Keratinocyte (primary cell): ENCODE measurements at regions not wholly inside any gene's neighbourhood (a gene's known extent, or its start where the extent isn't known, plus 50 kb on each side); places are given as distances from the start of the nearest gene placed in this dataset.

Source experiments
- DNase-seq: peaks from one replicate; pipeline ENCODE4 v3.0.0-alpha.2; 2011; ENCODE audit warnings: low read depth, missing footprints, low spot score
- FAIRE-seq: peaks from 2 replicates; lab custom pipeline; 2011; peaks lifted over from hg19 to GRCh38; lab: Jason Lieb, UNC
- H2AFZ ChIP-seq: 2 replicates; pipeline ENCODE4 v1.6.0; 2012; ENCODE audit warnings: low read length, control low read depth, inconsistent platforms; ENCODE audit not compliant: control insufficient read depth
- H3K27ac ChIP-seq: 2 replicates; pipeline ENCODE4 v1.5.1; 2011; ENCODE audit warnings: low read length; ENCODE audit not compliant: control insufficient read depth, insufficient read depth
- H3K27me3 ChIP-seq: 3 replicates; pipeline ENCODE4 v1.6.0; 2011; ENCODE audit warnings: low read length; ENCODE audit not compliant: control insufficient read depth, insufficient read depth; ENCODE audit errors: extremely low read depth
- H3K36me3 ChIP-seq, 2 experiments: 2 replicates in 1 of 2; 3 replicates in 1 of 2; pipeline ENCODE4 v1.5.1; 2011; ENCODE audit warnings: low read length in 2 of 2, mild to moderate bottlenecking in 1 of 2; ENCODE audit not compliant: control insufficient read depth in 2 of 2, insufficient read depth in 2 of 2; ENCODE audit errors: extremely low read depth in 1 of 2
- H3K4me1 ChIP-seq: 3 replicates; pipeline ENCODE4 v1.5.1; 2011; ENCODE audit warnings: low read length; ENCODE audit not compliant: control insufficient read depth, insufficient read depth; ENCODE audit errors: extremely low read depth
- H3K4me2 ChIP-seq: 3 replicates; pipeline ENCODE4 v1.6.0; 2011; ENCODE audit warnings: low read depth, low read length; ENCODE audit not compliant: control insufficient read depth, insufficient read depth; ENCODE audit errors: extremely low read depth
- H3K4me3 ChIP-seq, 3 experiments: fragments of 200-600 bp in 1 of 3; sonication (generic) in 1 of 3; 2 replicates in 2 of 3; 3 replicates in 1 of 3; pipeline ENCODE4 v1.5.1; 2011 to 2016; ENCODE audit warnings: low read length in 3 of 3, mild to moderate bottlenecking in 3 of 3, control low read depth in 2 of 3, inconsistent platforms in 1 of 3, low read depth in 1 of 3, mixed read lengths in 1 of 3, mixed run types in 1 of 3, moderate library complexity in 1 of 3; ENCODE audit not compliant: control insufficient read depth in 2 of 3, insufficient read depth in 2 of 3; ENCODE audit errors: extremely low read depth in 1 of 3
- H3K79me2 ChIP-seq: 2 replicates; pipeline ENCODE4 v1.6.0; 2012; ENCODE audit warnings: low read length; ENCODE audit not compliant: control insufficient read depth, insufficient read depth
- H3K9ac ChIP-seq: 3 replicates; pipeline ENCODE4 v1.6.0; 2011; ENCODE audit warnings: low read length; ENCODE audit not compliant: control insufficient read depth, insufficient read depth; ENCODE audit errors: extremely low read depth
- H3K9me1 ChIP-seq: 3 replicates; pipeline ENCODE4 v1.6.0; 2011; ENCODE audit warnings: low read length; ENCODE audit not compliant: control insufficient read depth, insufficient read depth; ENCODE audit errors: extremely low read depth
- H3K9me3 ChIP-seq: 2 replicates; pipeline ENCODE4 v1.5.1; 2012; ENCODE audit warnings: low read depth, low read length; ENCODE audit not compliant: control insufficient read depth
- H4K20me1 ChIP-seq: 3 replicates; pipeline ENCODE4 v1.6.0; 2011; ENCODE audit warnings: low read length; ENCODE audit not compliant: control insufficient read depth, insufficient read depth; ENCODE audit errors: extremely low read depth
- EZH2 ChIP-seq: IDR thresholded peaks from one replicate; pipeline ENCODE4 v1.6.1; 2012; ENCODE audit warnings: inconsistent platforms, mild to moderate bottlenecking, low read length, moderate library complexity
- dilution Hi-C: fragments of 300-500 bp; cut with MboI; formaldehyde crosslinking; loops from one replicate; pipeline ENCODE4 v1.7.0; 2020; ENCODE audit warnings: low sequenced_read_pairs; ENCODE audit not compliant: extremely low pct_ligation_motif_present
- TF ChIP-seq, protein P1 (sequence below), 3 experiments: IDR thresholded peaks in 1 of 3; conservative IDR thresholded peaks in 1 of 3; optimal IDR thresholded peaks in 1 of 3; 2 replicates in 2 of 3; 3 replicates in 1 of 3; pipeline versions ENCODE3 to v1.5.1; 2011; ENCODE audit warnings: low read length in 3 of 3, mild to moderate bottlenecking in 3 of 3, moderate library complexity in 2 of 3, control low read depth in 1 of 3, inconsistent platforms in 1 of 3; ENCODE audit not compliant: insufficient read depth in 2 of 3; ENCODE audit errors: extremely low read depth in 1 of 3

DNA sequence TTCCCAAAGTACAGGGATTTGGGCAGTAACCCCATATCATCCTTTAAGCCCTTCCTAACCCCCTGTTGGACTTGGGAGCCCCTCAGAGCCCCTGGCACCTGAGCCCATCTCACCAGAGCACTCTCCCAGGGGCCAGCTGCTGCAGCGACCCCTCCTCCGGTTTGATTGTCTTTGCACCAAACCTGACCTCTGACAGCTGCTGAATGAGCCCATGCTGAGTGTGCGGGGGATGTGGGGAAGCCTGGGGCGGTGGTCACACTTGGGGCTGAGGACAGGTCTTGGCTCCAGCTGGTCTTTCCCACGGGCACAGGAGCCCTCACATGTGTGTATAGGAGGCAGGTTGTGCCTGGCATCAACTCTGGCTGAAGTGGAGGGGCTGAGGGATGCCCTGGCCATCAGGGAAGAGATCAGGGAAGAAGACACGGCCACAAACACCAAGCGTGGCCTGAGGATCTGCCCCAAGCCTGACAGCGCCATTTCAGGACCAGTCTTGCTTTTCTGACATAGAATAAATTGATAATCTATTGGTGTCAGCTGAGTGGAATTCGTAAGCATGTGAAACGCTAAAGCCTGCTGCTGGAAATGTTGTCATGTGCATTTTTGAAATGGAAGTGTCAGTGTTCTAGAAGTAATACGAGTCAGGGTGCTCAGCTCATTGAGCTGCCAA, 102.4 kb downstream of the ACKR3 start:
- dilution Hi-C loops: no loop called here
- DNase-seq (no peak), FAIRE-seq (no peak)
- Histone ChIP-seq H4K20me1 (no peaks in the 10 kb centered on the region), H3K9ac (no peak overlapping the region), H3K9me3 (no peaks in the 10 kb centered on the region), H3K4me2 (no peak overlapping the region), H3K36me3 (no peaks in the 10 kb centered on the region), H3K4me3 (no peak overlapping the region), H3K27me3 (no peaks in the 10 kb centered on the region), H2AFZ (no peak overlapping the region), H3K4me1 (peaks cover 15% of the 10 kb centered on the region), H3K9me1 (no peaks in the 10 kb centered on the region), H3K27ac (no peak overlapping the region), H3K79me2 (no peaks in the 10 kb centered on the region)
- TF ChIP-seq EZH2: no peak
- TF ChIP-seq, protein P1, sequence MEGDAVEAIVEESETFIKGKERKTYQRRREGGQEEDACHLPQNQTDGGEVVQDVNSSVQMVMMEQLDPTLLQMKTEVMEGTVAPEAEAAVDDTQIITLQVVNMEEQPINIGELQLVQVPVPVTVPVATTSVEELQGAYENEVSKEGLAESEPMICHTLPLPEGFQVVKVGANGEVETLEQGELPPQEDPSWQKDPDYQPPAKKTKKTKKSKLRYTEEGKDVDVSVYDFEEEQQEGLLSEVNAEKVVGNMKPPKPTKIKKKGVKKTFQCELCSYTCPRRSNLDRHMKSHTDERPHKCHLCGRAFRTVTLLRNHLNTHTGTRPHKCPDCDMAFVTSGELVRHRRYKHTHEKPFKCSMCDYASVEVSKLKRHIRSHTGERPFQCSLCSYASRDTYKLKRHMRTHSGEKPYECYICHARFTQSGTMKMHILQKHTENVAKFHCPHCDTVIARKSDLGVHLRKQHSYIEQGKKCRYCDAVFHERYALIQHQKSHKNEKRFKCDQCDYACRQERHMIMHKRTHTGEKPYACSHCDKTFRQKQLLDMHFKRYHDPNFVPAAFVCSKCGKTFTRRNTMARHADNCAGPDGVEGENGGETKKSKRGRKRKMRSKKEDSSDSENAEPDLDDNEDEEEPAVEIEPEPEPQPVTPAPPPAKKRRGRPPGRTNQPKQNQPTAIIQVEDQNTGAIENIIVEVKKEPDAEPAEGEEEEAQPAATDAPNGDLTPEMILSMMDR (optimal IDR thresholded peaks at IDR 0.05 in 1 of 3, IDR thresholded peaks at IDR 0.05 in 1 of 3, conservative IDR thresholded peaks at IDR 0.05 in 1 of 3; ENCODE audit: extremely low read depth in 1 of 3, insufficient read depth in 2 of 3, low read length in 3 of 3): no peak

DNA sequence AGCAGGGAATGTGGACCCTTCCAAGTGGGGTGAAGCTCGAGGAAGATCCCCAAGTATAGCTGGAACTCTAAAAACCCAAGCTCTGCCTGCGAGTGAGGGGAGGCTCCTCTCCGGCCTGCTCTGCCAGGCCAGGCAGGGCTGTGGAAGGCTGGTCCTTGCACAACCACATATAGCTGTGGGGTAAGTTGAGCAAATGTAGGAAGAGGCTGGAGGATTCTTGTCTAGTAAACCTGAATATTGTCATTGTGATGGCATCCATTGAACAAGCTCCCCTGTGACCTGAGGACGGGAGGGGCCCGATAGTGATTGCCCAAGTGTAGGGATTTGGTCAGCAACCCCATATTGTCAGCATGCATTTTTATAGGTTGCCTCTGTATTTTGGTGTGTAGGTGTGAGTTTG, 103.0 kb downstream of the ACKR3 start:
- Histone ChIP-seq H3K4me1 (peaks cover 15% of the 10 kb centered on the region), H3K9me3 (no peaks in the 10 kb centered on the region), H3K4me2 (no peak overlapping the region), H3K9me1 (no peaks in the 10 kb centered on the region), H3K4me3 (no peak overlapping the region), H4K20me1 (no peaks in the 10 kb centered on the region), H3K9ac (no peak overlapping the region), H3K36me3 (no peaks in the 10 kb centered on the region), H3K79me2 (no peaks in the 10 kb centered on the region), H2AFZ (no peak overlapping the region), H3K27ac (no peak overlapping the region), H3K27me3 (no peaks in the 10 kb centered on the region)
- DNase-seq: no peak
- TF ChIP-seq, protein P1 (optimal IDR thresholded peaks at IDR 0.05 in 1 of 3, IDR thresholded peaks at IDR 0.05 in 1 of 3, conservative IDR thresholded peaks at IDR 0.05 in 1 of 3; ENCODE audit: extremely low read depth in 1 of 3, insufficient read depth in 2 of 3, low read length in 3 of 3): no peak
- no peak for TF ChIP-seq EZH2
- dilution Hi-C loops: no loop called here
- no peak for FAIRE-seq
